T-helper 17 cell (primary cell): ENCODE measurements at regions not wholly inside any gene's neighbourhood (a gene's known extent, or its start where the extent isn't known, plus 50 kb on each side); places are given as distances from the start of the nearest gene placed in this dataset.
A peak's percentile ranks its signal among the peaks of the same experiment; 100 is the strongest.
"Not testable (repeated sequence)": the region's sequence is repeated elsewhere in the genome, so short reads cannot be mapped to it uniquely, and the experiment has no call there.

Experiments
- ATAC-seq: fragments of 150-1000 bp; cut with Tn5 transposase; 2 replicates; pipeline ENCODE4 v1.10.0; 2021; ENCODE audit warnings: mild to moderate bottlenecking, moderate library complexity
- DNase-seq, 3 donors: peaks; one replicate each; pipeline versions ENCODE4 v3.0.0 to v3.0.0-alpha.2; 2020 to 2021
- H3K9me3 ChIP-seq: one replicate; pipeline ENCODE4 v1.7.0; 2013; ENCODE audit warnings: low read length, mild to moderate bottlenecking; ENCODE audit not compliant: control insufficient read depth, poor library complexity, severe bottlenecking
- H3K27ac Mint-ChIP-seq: one replicate; pipeline ENCODE4 v1.8.0; 2022; ENCODE audit warnings: mild to moderate bottlenecking, moderate library complexity, mixed read lengths
- H3K27me3 Mint-ChIP-seq: one replicate; pipeline ENCODE4 v1.8.0; 2022; ENCODE audit warnings: mixed read lengths
- H3K36me3 Mint-ChIP-seq: one replicate; pipeline ENCODE4 v1.8.0; 2022; ENCODE audit warnings: low read depth, mixed read lengths
- H3K4me1 Mint-ChIP-seq: one replicate; pipeline ENCODE4 v1.8.0; 2022; ENCODE audit warnings: mild to moderate bottlenecking, mixed read lengths
- H3K4me3 Mint-ChIP-seq: one replicate; pipeline ENCODE4 v1.8.0; 2022; ENCODE audit warnings: mild to moderate bottlenecking, moderate library complexity, mixed read lengths

- not testable (repeated sequence) for DNase-seq, H3K36me3 Mint-ChIP-seq, H3K27me3 Mint-ChIP-seq, H3K4me1 Mint-ChIP-seq, H3K27ac Mint-ChIP-seq, H3K4me3 Mint-ChIP-seq, ATAC-seq, H3K9me3 ChIP-seq
Measured at GRCh38 chr1:149213673-149214072, 110.3 kb upstream of the NBPF9 start.

GRCh38 chr1:149218080-149218988, 115.0 kb upstream of the NBPF9 start:
- ATAC-seq, result peak; percentile 50
- not testable (repeated sequence) for H3K4me1 Mint-ChIP-seq

DNA sequence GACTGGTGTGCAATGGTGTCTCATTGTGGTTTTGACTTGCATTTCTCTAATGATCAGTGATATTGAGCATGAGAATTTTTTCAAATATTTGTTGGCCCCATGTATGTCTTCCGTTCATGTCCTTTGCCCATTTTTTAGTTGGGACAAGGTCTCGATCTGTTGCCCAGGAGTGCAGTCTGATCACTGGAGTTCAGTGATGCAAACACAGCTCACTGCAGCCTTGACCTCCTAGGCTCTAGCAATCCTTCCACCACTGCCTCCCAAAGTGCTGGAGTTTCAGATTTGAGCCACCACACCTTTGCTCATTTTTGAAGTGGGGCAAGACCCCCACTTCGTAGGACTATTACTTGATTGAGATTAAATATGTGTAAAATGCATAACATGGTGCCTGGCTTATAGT, 116.2 kb upstream of the NBPF9 start:
- not testable (repeated sequence) for ATAC-seq, H3K9me3 ChIP-seq, H3K36me3 Mint-ChIP-seq, H3K27me3 Mint-ChIP-seq, H3K27ac Mint-ChIP-seq, DNase-seq, H3K4me1 Mint-ChIP-seq, H3K4me3 Mint-ChIP-seq

More at GRCh38 chr1:149218080-149218988, 115.0 kb upstream of the NBPF9 start:
- not testable (repeated sequence) for H3K27ac Mint-ChIP-seq, DNase-seq, H3K27me3 Mint-ChIP-seq, H3K36me3 Mint-ChIP-seq, H3K4me3 Mint-ChIP-seq, H3K9me3 ChIP-seq

DNA sequence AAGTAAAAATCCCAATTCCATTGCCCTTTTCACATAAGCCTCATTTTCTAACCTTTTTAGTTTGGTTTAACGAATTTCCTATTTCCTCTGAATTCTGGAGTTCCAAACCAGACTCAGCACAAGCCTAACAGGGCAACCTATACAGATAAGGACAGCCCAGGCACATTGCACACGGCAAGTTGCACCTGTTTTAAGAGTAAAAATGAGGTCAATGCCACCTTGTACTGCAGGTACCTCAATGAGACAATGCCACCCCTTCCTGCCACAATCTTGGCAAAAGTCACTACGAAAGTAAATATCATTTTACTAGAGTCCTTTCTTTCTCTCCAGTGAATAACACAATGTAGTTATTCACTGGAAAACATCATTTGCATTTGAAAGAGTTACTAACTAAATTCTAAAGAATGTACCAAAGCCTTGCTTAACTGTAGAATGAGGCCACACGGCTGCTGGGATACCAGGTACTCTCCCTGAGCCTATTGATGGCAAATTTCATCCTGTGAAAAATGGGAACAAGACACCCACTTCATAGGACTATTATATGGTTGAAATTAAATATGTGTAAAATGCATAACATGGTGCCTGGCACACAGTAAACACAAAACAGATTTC, 117.2 kb upstream of the NBPF9 start:
- H3K27ac Mint-ChIP-seq, result not testable (repeated sequence)

DNA sequence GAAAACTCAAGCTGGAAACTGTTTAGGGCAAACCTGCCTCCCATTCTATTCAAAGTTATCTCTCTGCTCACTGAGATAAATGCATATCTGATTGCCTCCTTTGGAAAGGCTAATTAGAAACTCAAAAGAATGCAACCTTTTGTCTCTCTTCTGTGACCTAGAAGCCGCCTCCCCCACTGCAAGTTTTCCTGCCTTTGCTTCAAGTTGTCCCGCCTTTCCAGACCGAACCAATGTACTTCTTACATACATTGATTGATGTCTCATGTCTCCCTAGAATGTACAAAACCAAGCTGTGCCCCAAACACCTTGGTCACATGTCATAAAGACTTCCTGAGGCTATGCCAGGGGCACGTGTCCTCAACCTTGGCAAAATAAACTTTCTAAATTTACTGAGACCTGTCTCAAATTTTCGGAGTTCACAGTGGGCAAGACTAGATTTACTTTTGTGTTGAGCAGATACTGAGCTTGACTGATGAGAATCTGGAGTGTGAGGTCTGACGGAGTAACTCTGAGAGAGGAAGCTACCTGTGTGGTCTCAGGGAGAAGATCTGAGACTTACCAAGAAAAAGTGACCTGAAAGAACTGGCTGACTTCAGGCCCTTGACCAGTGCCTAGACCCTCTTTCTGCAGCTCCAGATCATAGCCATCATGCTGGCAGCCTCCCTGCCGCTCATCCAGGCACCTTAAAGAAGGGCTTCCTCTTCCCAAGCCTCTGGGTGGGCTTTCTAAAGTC, 124.7 kb upstream of the NBPF9 start:
- H3K4me3 Mint-ChIP-seq, DNase-seq, H3K4me1 Mint-ChIP-seq, H3K9me3 ChIP-seq, H3K27me3 Mint-ChIP-seq, H3K36me3 Mint-ChIP-seq, ATAC-seq, H3K27ac Mint-ChIP-seq: not testable (repeated sequence)

More for the DNA sequence above, 117.2 kb upstream of the NBPF9 start:
- H3K27me3 Mint-ChIP-seq, DNase-seq, H3K9me3 ChIP-seq, ATAC-seq, H3K4me1 Mint-ChIP-seq, H3K4me3 Mint-ChIP-seq, H3K36me3 Mint-ChIP-seq: not testable (repeated sequence)

GRCh38 chr1:149228672-149229585, 125.6 kb upstream of the NBPF9 start:
- not testable (repeated sequence) for H3K4me3 Mint-ChIP-seq, H3K36me3 Mint-ChIP-seq, DNase-seq, H3K27me3 Mint-ChIP-seq, H3K9me3 ChIP-seq, ATAC-seq, H3K27ac Mint-ChIP-seq, H3K4me1 Mint-ChIP-seq

GRCh38 chr1:149229813-149230212, 126.5 kb upstream of the NBPF9 start:
- not testable (repeated sequence) for H3K9me3 ChIP-seq, H3K36me3 Mint-ChIP-seq, H3K4me1 Mint-ChIP-seq, H3K27me3 Mint-ChIP-seq, DNase-seq, H3K27ac Mint-ChIP-seq, H3K4me3 Mint-ChIP-seq
- ATAC-seq, result peak; percentile 67

DNA sequence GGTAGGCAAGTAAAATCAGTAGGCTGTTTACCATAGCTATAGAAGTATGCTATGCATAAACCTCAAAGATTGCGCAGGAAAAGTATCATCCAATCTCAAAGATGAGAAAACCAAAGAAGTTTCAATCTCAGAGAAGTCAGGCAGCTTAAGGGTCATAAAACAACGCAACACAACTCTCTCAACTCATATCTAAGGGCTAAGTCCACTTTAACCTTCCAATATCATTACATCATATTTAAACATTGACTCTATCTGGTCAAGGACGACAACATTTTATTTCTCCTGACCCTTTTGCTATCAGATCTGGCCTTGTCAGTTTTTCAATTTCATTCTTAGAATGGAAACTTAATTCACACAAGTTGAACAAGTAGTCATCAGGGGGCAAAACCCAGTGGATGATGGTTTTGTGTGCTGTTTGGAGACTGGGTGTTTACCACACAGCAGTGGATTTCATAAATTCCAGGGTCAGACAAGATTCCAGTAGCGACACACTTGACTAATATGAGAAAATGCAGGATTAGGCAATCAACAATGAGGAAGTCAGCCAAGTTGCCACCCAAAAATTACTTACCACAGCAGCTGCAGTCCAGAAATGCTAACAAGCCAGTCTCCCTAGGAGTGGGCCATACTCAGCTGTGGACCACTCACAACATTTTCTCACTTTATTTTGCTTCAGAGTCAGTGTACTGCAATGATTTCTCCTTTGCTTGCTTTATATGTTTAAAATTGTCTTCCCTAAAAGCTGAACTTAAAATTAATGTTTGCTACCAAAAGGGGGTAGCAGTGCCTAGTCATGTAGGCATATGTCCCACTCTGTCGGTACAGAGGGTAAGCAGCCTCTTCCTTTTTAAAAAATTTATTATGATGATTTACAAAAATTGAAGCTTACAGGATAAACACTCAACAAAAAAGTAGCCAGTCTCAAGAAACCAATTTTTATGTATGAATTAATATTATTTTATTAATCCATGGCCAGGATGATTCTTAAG, 131.9 kb upstream of the NBPF9 start:
- H3K9me3 ChIP-seq, H3K4me3 Mint-ChIP-seq, H3K4me1 Mint-ChIP-seq, H3K27ac Mint-ChIP-seq, H3K36me3 Mint-ChIP-seq, ATAC-seq, DNase-seq, H3K27me3 Mint-ChIP-seq: not testable (repeated sequence)

- H3K9me3 ChIP-seq, H3K27ac Mint-ChIP-seq, H3K4me1 Mint-ChIP-seq, H3K36me3 Mint-ChIP-seq, ATAC-seq, H3K4me3 Mint-ChIP-seq, H3K27me3 Mint-ChIP-seq, DNase-seq: not testable (repeated sequence)
Measured at GRCh38 chr1:149237515-149237914, 134.2 kb upstream of the NBPF9 start.

- not testable (repeated sequence) for ATAC-seq, H3K4me1 Mint-ChIP-seq, H3K27ac Mint-ChIP-seq, DNase-seq, H3K4me3 Mint-ChIP-seq, H3K27me3 Mint-ChIP-seq, H3K9me3 ChIP-seq, H3K36me3 Mint-ChIP-seq
Measured at GRCh38 chr1:149239897-149240508, 136.7 kb upstream of the NBPF9 start.

- not testable (repeated sequence) for H3K27me3 Mint-ChIP-seq, H3K4me3 Mint-ChIP-seq, H3K36me3 Mint-ChIP-seq, ATAC-seq, DNase-seq, H3K9me3 ChIP-seq, H3K4me1 Mint-ChIP-seq, H3K27ac Mint-ChIP-seq
Measured at GRCh38 chr1:149240530-149240929, 137.2 kb upstream of the NBPF9 start.
